H1 (cell line): ENCODE measurements at regions not wholly inside any gene's neighbourhood (a gene's known extent, or its start where the extent isn't known, plus 50 kb on each side); places are given as distances from the start of the nearest gene placed in this dataset.

Experiments
- USF2 ChIP-seq: IDR thresholded peaks from 2 replicates; pipeline ENCODE4 v1.6.1; 2011; ENCODE audit warnings: low read length, improper control_type of control experiment

- TF ChIP-seq USF2 = no peak
These were observed 217.8 kb downstream of the SOX2 start (continued) for GRCh38 chr3:181929501-181929900.
